HG02759 (cell line): ENCODE measurements at regions not wholly inside any gene's neighbourhood (a gene's known extent, or its start where the extent isn't known, plus 50 kb on each side); places are given as distances from the start of the nearest gene placed in this dataset.

Source experiments
- ATAC-seq: cut with Tn5 transposase; IDR thresholded peaks from one replicate; pipeline ENCODE4 v1.9.1; 2021; ENCODE audit warnings: mild to moderate bottlenecking, moderate library complexity; ENCODE audit not compliant: unreplicated experiment

GRCh38 chr4:54793856-54794422 is 136.2 kb downstream of the KIT start:
- no peak for ATAC-seq
